ENCODE measurements at regions not wholly inside any gene's neighbourhood (a gene's known extent, or its start where the extent isn't known, plus 50 kb on each side); places are given as distances from the start of the nearest gene placed in this dataset.
A peak's percentile ranks its signal among the peaks of the same experiment; 100 is the strongest.
"Not testable (repeated sequence)": the region's sequence is repeated elsewhere in the genome, so short reads cannot be mapped to it uniquely, and the experiment has no call there.

DNA sequence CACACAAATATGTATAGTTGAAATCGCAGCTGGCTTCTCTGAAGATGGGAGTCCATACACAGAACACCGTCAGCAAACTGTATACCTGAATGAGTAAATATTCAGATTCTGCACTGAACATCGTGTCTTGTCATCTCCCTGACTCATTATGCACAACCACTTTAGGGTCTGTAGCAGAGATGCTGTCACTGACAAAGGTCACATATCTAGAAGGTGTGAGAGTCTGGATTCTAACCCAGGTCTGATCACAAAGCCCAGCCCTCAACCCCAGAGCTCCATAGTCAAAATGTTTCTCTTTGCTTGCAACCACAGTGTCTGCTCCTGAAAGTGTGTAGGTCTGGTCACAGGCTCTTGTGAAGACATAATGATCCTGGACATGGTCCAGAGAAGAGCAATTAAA is 78.3 kb upstream of the PAX8 start:
- Histone ChIP-seq H3K36me3 (replicated peaks in 1 of 2; ENCODE audit: insufficient read depth in 1 of 2, low read depth in 2 of 2) (no peaks in the 10 kb centered on the region), H3K27me3 (no peaks in the 10 kb centered on the region), H3K4me3 (no peak overlapping the region), H3K27ac (no peak overlapping the region), H3K9me3 (no peaks in the 10 kb centered on the region), H3K4me1 (no peaks in the 10 kb centered on the region)
- intact Hi-C loops (cut with DNase I), result no loop called here
- DNase-seq (no peak), ATAC-seq (no peak)
- WGBS, 2 donors, result 76 to 82% methylated on average over 3 of the region's 3 CpGs
- TF ChIP-seq, protein P1, sequence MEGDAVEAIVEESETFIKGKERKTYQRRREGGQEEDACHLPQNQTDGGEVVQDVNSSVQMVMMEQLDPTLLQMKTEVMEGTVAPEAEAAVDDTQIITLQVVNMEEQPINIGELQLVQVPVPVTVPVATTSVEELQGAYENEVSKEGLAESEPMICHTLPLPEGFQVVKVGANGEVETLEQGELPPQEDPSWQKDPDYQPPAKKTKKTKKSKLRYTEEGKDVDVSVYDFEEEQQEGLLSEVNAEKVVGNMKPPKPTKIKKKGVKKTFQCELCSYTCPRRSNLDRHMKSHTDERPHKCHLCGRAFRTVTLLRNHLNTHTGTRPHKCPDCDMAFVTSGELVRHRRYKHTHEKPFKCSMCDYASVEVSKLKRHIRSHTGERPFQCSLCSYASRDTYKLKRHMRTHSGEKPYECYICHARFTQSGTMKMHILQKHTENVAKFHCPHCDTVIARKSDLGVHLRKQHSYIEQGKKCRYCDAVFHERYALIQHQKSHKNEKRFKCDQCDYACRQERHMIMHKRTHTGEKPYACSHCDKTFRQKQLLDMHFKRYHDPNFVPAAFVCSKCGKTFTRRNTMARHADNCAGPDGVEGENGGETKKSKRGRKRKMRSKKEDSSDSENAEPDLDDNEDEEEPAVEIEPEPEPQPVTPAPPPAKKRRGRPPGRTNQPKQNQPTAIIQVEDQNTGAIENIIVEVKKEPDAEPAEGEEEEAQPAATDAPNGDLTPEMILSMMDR (IDR thresholded peaks at IDR 0.05), result no peak
- TF ChIP-seq POLR2A (IDR thresholded peaks at IDR 0.05), result no peak

DNA sequence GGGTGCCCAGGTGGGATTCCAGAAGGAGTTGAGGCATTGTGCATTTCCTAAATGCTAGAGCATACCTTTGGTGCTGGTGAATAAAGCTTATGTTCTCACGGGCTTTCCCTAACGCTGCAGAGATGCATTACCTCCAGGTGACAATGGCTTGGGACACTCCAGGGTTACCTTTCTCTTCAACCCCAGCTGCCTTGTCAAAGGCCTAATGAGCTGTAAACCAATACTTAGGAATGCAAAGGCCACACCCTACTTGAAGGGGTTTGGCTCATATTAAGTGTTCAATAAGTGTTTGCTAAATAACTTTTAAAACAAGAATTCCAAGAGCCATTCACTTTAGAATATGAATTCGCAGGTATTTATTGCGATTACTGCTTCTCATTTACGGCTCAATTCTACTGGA is 77.6 kb upstream of the PAX8 start:
- H3K9me3 ChIP-seq; ATAC-seq; H3K4me1 ChIP-seq; H3K36me3 ChIP-seq (replicated peaks in 1 of 2; ENCODE audit: insufficient read depth in 1 of 2, low read depth in 2 of 2); intact Hi-C loops (cut with DNase I); H3K27me3 ChIP-seq; DNase-seq; H3K4me3 ChIP-seq; H3K27ac ChIP-seq: not testable (repeated sequence)
- 92 to 94% methylated on average over 5 of the region's 5 CpGs for WGBS, 2 donors

DNA sequence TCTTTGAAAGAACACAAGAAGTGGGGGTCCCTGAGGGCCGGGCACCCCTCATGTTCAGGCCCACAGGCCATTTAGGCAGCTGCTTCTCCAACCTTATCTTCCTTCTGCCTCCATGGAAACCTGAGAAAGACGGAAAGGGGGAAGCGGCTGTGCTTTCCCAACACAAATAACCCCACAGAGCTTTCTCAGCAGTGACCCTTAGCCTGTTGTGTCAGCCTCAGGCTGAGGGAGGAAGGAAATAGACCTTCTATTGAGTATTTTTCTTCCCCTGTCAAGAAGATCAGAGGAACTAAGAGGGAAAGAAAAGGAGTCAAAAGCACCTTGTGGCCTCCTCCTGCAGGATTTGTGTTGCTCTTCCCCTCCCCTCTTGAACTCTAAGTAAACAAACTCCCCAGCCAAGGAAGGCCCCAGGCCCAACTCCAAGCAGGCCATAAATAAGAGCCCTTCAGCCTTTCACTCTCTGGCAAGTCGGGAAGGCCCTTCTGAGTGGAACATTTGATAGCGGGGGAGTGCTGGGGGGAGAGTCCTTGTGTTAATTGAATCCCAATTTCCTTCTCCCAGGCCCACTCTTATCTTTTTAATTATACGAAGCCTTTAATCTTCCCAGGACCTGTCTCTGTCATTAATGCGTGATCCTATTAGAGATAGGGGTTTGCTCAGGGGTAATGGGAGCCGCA is 76.8 kb upstream of the PAX8 start:
- DNase-seq; H3K36me3 ChIP-seq (replicated peaks in 1 of 2; ENCODE audit: insufficient read depth in 1 of 2, low read depth in 2 of 2); H3K4me3 ChIP-seq; H3K4me1 ChIP-seq; intact Hi-C loops (cut with DNase I); ATAC-seq; H3K9me3 ChIP-seq; H3K27ac ChIP-seq; H3K27me3 ChIP-seq: not testable (repeated sequence)
- 67 to 75% methylated on average over 8 of the region's 8 CpGs for WGBS, 2 donors

DNA sequence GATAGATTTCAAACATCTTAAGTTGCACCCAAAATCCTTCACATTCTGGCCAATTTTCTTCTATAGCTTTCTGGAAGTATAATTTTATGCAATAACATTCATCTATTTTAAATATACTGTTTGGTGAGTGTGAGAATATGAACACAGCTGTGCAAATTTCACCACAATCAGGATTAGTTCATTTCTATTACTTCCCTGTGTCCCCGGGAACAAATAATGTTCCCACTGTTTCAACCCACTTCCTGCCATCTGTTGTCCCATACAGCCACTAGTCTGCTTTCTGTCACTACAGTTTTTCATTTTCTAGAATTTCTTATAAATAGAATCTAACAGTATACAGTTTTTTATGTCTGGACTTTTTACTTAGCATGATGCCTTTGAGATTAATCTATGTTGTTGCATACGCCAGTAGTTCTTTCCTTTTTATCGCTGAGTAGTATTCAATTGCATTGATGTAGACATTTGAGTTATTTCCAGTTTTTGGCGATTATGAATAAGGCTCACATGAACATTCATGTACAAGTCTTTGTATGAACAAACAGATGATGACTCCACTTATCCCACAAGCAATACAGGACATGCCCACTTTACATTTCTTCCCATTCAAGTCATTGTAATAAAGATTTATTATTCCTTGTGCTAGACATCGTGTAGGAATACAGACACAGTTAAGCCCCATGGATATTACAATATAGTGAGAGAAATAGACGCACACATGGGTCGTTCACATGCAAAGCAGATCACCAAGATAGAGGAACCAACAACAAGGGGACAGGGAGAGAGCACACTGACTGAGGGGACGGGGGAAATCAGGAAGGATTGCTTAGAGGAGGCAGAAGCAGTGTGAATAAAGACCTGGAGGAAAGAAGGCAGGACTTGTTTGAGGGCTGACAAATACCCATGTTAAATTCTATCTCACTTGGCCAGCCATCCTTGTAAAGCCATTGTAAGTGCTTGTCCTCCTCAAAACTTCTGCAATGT is 72.9 kb upstream of the PAX8 start:
- WGBS, 2 donors, result 52 to 58% methylated on average over 8 of the region's 8 CpGs

DNA sequence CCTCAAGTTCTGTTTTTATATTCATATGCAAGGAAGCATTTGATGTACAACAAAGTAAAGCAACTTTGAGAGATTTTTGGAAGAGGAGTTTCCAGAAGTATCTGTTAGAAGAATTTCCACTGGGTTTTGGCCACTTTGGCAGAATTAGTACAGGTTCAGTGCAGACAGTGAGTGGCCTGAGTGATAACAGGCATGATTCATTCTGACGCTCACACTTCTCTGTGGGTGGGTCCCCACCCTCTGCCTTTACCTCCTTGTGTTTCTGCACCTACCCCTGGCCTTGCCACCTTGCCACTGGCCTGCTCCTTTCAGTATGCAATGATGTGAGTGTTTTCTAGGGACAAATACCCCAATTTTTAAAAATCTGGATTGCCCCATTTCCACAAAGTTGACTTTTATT is 65.1 kb upstream of the PAX8 start:
- H3K4me3 ChIP-seq; H3K4me1 ChIP-seq; H3K9me3 ChIP-seq; H3K27me3 ChIP-seq; DNase-seq; H3K36me3 ChIP-seq (replicated peaks in 1 of 2; ENCODE audit: insufficient read depth in 1 of 2, low read depth in 2 of 2); H3K27ac ChIP-seq; ATAC-seq; intact Hi-C loops (cut with DNase I): not testable (repeated sequence)
- 100% methylated on average over 1 of the region's 1 CpG for WGBS, 2 donors

More for the DNA sequence above, 72.9 kb upstream of the PAX8 start:
- TF ChIP-seq, protein P1 (IDR thresholded peaks at IDR 0.05), result no peak
- TF ChIP-seq POLR2A (IDR thresholded peaks at IDR 0.05), result no peak
- Histone ChIP-seq H3K9me3 (no peaks in the 10 kb centered on the region), H3K4me3 (no peak overlapping the region), H3K4me1 (no peaks in the 10 kb centered on the region), H3K36me3 (replicated peaks in 1 of 2; ENCODE audit: insufficient read depth in 1 of 2, low read depth in 2 of 2) (no peaks in the 10 kb centered on the region), H3K27me3 (no peaks in the 10 kb centered on the region), H3K27ac (no peak overlapping the region)
- DNase-seq (no peak), ATAC-seq (no peak)
- intact Hi-C loops (cut with DNase I), result no loop called here

DNA sequence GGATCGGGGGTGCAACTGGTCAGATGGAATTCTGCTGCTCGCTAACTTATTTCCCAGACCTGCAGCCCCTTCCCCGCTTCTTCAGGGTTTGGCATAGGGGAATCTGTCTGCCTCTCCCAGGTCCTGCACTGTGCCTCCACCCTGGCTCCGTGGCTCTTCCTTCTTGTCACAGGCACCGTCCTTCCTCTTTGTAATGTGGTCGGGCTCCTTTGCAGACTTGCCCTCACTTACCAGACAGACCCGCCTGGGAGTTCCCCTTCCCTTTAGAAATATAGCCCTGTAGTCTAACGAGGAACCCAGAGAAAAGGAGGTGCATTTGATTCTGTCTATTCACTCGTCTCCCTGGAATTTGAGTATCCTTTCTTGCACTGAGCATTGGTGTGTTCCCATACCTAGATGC is 63.9 kb upstream of the PAX8 start:
- ATAC-seq (no peak), DNase-seq (peak in 1 of 4 donors; percentile 34)
- intact Hi-C loops (cut with DNase I), result no loop called here

DNA sequence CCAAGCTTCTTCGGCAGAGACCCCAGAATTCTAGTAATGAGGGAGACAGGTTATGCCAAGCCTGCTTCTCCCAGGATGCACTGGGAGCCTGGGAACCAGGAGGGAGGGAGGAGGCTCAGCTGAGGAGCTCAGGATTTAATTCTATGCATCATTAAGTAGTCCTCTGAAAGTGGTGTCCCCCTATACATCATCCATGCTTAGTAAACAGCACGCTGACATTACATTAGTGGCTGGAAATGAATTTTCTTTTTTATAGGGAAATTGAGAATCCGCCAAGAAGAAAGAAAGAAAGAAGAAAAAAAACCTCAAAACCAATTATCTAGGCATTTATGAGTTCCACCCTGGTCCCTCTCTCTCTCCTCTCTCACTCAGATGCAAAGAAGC is 63.1 kb upstream of the PAX8 start:
- WGBS, 2 donors, result 58 to 66% methylated on average over 3 of the region's 3 CpGs
- intact Hi-C loops (cut with DNase I); H3K4me3 ChIP-seq; H3K9me3 ChIP-seq; H3K36me3 ChIP-seq (replicated peaks in 1 of 2; ENCODE audit: insufficient read depth in 1 of 2, low read depth in 2 of 2); H3K4me1 ChIP-seq; ATAC-seq; H3K27me3 ChIP-seq; H3K27ac ChIP-seq; DNase-seq: not testable (repeated sequence)

More for the DNA sequence above, 63.9 kb upstream of the PAX8 start:
- no peak overlapping the region for H3K27ac ChIP-seq
- TF ChIP-seq POLR2A (IDR thresholded peaks at IDR 0.05), result no peak
- TF ChIP-seq, protein P1 (IDR thresholded peaks at IDR 0.05), result no peak
- 48 to 63% methylated on average over 9 of the region's 9 CpGs for WGBS, 2 donors
- H3K4me3 ChIP-seq, result no peak overlapping the region
- no peaks in the 10 kb centered on the region for H3K27me3 ChIP-seq
- H3K36me3 ChIP-seq (replicated peaks in 1 of 2; ENCODE audit: insufficient read depth in 1 of 2, low read depth in 2 of 2), result no peaks in the 10 kb centered on the region
- H3K4me1 ChIP-seq, result no peaks in the 10 kb centered on the region
- no peaks in the 10 kb centered on the region for H3K9me3 ChIP-seq

All from body of pancreas (tissue), 4 donors.